H1 (cell line): ENCODE measurements at regions not wholly inside any gene's neighbourhood (a gene's known extent, or its start where the extent isn't known, plus 50 kb on each side); places are given as distances from the start of the nearest gene placed in this dataset.
A peak's percentile ranks its signal among the peaks of the same experiment; 100 is the strongest.
"Not testable (repeated sequence)": the region's sequence is repeated elsewhere in the genome, so short reads cannot be mapped to it uniquely, and the experiment has no call there.

ENCODE experiments used
- CTCF ChIA-PET: fragments of 300-600 bp; sonication (Branson Sonifier 250); formaldehyde crosslinking; loops from one replicate; lab custom pipeline; 2021; ENCODE audit not compliant: partially characterized antibody; lab: Charles Lee
- POLR2A ChIA-PET: fragments of 300-600 bp; sonication (Branson Sonifier 250); formaldehyde crosslinking; loops from one replicate; lab custom pipeline; 2021; ENCODE audit warnings: inconsistent platforms; ENCODE audit not compliant: partially characterized antibody; lab: Charles Lee
- DNase-seq, 2 experiments: peaks; one replicate each; pipeline versions ENCODE4 v3.0.0 to v3.0.0-alpha.2; 2010 to 2022; ENCODE audit warnings: low spot score in 2 of 2, low read depth in 1 of 2, mixed read lengths in 1 of 2
- FAIRE-seq: peaks from 2 replicates; lab custom pipeline; 2011; peaks lifted over from hg19 to GRCh38; lab: Jason Lieb, UNC
- H2AFZ ChIP-seq: 2 replicates; pipeline ENCODE4 v1.8.1; 2012; ENCODE audit warnings: low read length, inconsistent platforms
- H2AK5ac ChIP-seq: 2 replicates; pipeline ENCODE4 v1.6.1; 2013; ENCODE audit warnings: low read depth, low read length
- H2BK120ac ChIP-seq: replicated peaks from 2 replicates; pipeline ENCODE3; 2013; ENCODE audit warnings: low read depth, low read length, inconsistent platforms
- H2BK12ac ChIP-seq: 2 replicates; pipeline ENCODE4 v1.6.1; 2013; ENCODE audit warnings: low read depth, low read length
- H2BK15ac ChIP-seq: 2 replicates; pipeline ENCODE4 v1.6.1; 2013; ENCODE audit warnings: low read length
- H2BK20ac ChIP-seq: 2 replicates; pipeline ENCODE4 v1.6.1; 2013; ENCODE audit warnings: low read length
- H2BK5ac ChIP-seq: 2 replicates; pipeline ENCODE4 v1.6.1; 2013; ENCODE audit warnings: low read depth, low read length
- H3K14ac ChIP-seq: 2 replicates; pipeline ENCODE4 v1.6.1; 2013; ENCODE audit warnings: inconsistent platforms; ENCODE audit not compliant: insufficient read length
- H3K18ac ChIP-seq: 2 replicates; pipeline ENCODE4 v1.6.1; 2013; ENCODE audit warnings: low read length; ENCODE audit errors: extremely low read depth
- H3K23ac ChIP-seq: 2 replicates; pipeline ENCODE4 v1.6.1; 2013; ENCODE audit warnings: inconsistent platforms; ENCODE audit not compliant: insufficient read length
- H3K23me2 ChIP-seq: 2 replicates; pipeline ENCODE4 v1.6.1; 2013; ENCODE audit warnings: low read depth, low read length
- H3K27ac ChIP-seq: 2 replicates; pipeline ENCODE4 v1.6.1; 2011; ENCODE audit warnings: low read depth, low read length, inconsistent platforms
- H3K27me3 ChIP-seq, 4 experiments: replicated peaks in 1 of 4; 1 replicate in 1 of 4; 2 replicates in 3 of 4; pipeline versions ENCODE4 v1.6.1 to v1.8.1; 2011 to 2013; ENCODE audit warnings: low read length in 3 of 4, mild to moderate bottlenecking in 3 of 4, inconsistent platforms in 2 of 4, mixed read lengths in 2 of 4, moderate library complexity in 1 of 4; ENCODE audit not compliant: control insufficient read depth in 3 of 4, insufficient read depth in 3 of 4; ENCODE audit errors: extremely low read depth in 1 of 4
- H3K36me3 ChIP-seq, 4 experiments: 2 replicates each; pipeline versions ENCODE4 v1.6.1 to v1.8.1; 2011 to 2013; ENCODE audit warnings: mild to moderate bottlenecking in 4 of 4, low read length in 3 of 4, moderate library complexity in 2 of 4, control low read depth in 1 of 4, inconsistent platforms in 1 of 4; ENCODE audit not compliant: insufficient read depth in 4 of 4, control insufficient read depth in 2 of 4
- H3K4ac ChIP-seq: replicated peaks from 2 replicates; pipeline ENCODE3; 2013; ENCODE audit warnings: low read length, low read depth, mixed read lengths, inconsistent platforms; ENCODE audit not compliant: insufficient read length
- H3K4me1 ChIP-seq, 4 experiments: replicated peaks in 1 of 4; 1 replicate in 1 of 4; 2 replicates in 3 of 4; pipeline versions ENCODE4 v1.6.1 to v1.8.1; 2011 to 2013; ENCODE audit warnings: low read length in 3 of 4, inconsistent platforms in 2 of 4, mixed read lengths in 1 of 4; ENCODE audit not compliant: insufficient read depth in 4 of 4, control insufficient read depth in 3 of 4
- H3K4me2 ChIP-seq, 2 experiments: 2 replicates each; pipeline versions ENCODE4 v1.6.1 to v1.8.1; 2011 to 2013; ENCODE audit warnings: low read depth in 2 of 2, low read length in 2 of 2, control low read depth in 1 of 2, inconsistent platforms in 1 of 2, mild to moderate bottlenecking in 1 of 2; ENCODE audit not compliant: insufficient read depth in 1 of 2
- H3K4me3 ChIP-seq, 4 experiments: fragments of 200-600, 300-600 bp in 1 of 4; sonication (generic), shearing (Covaris generic), sonication (Bioruptor Twin) in 1 of 4; 2 replicates each; pipeline versions ENCODE4 v1.5.1 to v1.8.1; 2011 to 2016; ENCODE audit warnings: low read length in 4 of 4, low read depth in 3 of 4, control low read depth in 2 of 4, inconsistent platforms in 2 of 4, mild to moderate bottlenecking in 2 of 4, mixed read lengths in 1 of 4, moderate library complexity in 1 of 4; ENCODE audit not compliant: insufficient read depth in 2 of 4; ENCODE audit errors: extremely low read depth in 1 of 4
- H3K56ac ChIP-seq: replicated peaks from 2 replicates; pipeline ENCODE3; 2013; ENCODE audit warnings: low read depth, mild to moderate bottlenecking, mixed read lengths, low read length, inconsistent platforms; ENCODE audit not compliant: insufficient read length
- H3K79me1 ChIP-seq: 2 replicates; pipeline ENCODE4 v1.6.1; 2013; ENCODE audit warnings: low read depth, low read length, control low read depth
- H3K79me2 ChIP-seq, 2 experiments: 2 replicates each; pipeline versions ENCODE4 v1.6.1 to v1.8.1; 2012 to 2013; ENCODE audit warnings: low read length in 2 of 2, mild to moderate bottlenecking in 2 of 2, inconsistent platforms in 1 of 2; ENCODE audit not compliant: insufficient read depth in 2 of 2, control insufficient read depth in 1 of 2
- H3K9ac ChIP-seq, 4 experiments: replicated peaks in 1 of 4; 1 replicate in 1 of 4; 2 replicates in 3 of 4; pipeline versions ENCODE4 v1.6.1 to v1.8.1; 2011 to 2013; ENCODE audit warnings: low read depth in 3 of 4, low read length in 3 of 4, control low read depth in 2 of 4, mild to moderate bottlenecking in 2 of 4, moderate library complexity in 2 of 4, inconsistent platforms in 1 of 4; ENCODE audit errors: extremely low read depth in 1 of 4
- H3K9me3 ChIP-seq, 2 experiments: 2 replicates each; pipeline versions ENCODE4 v1.6.1 to v1.8.1; 2012 to 2013; ENCODE audit warnings: mild to moderate bottlenecking in 2 of 2, moderate library complexity in 2 of 2, control low read depth in 1 of 2, inconsistent platforms in 1 of 2, low read depth in 1 of 2, low read length in 1 of 2, mixed read lengths in 1 of 2; ENCODE audit not compliant: insufficient read depth in 2 of 2
- H4K20me1 ChIP-seq, 2 experiments: replicated peaks in 1 of 2; 2 replicates each; pipeline versions ENCODE3 to v1.8.1; 2011 to 2013; ENCODE audit warnings: inconsistent platforms in 2 of 2, low read length in 2 of 2, mild to moderate bottlenecking in 1 of 2; ENCODE audit not compliant: insufficient read depth in 2 of 2, control insufficient read depth in 1 of 2
- H4K5ac ChIP-seq: 2 replicates; pipeline ENCODE4 v1.6.1; 2013; ENCODE audit warnings: low read length, low read depth, mixed read lengths, inconsistent platforms; ENCODE audit not compliant: insufficient read length
- H4K8ac ChIP-seq: 2 replicates; pipeline ENCODE4 v1.8.0; 2013; ENCODE audit warnings: mild to moderate bottlenecking, moderate library complexity, low read length, inconsistent platforms; ENCODE audit not compliant: insufficient read depth; ENCODE audit errors: extremely low read depth
- H4K91ac ChIP-seq: replicated peaks from 2 replicates; pipeline ENCODE3; 2013; ENCODE audit warnings: low read length, mixed read lengths, inconsistent platforms; ENCODE audit not compliant: insufficient read length
- WGBS, 2 experiments: shearing (Covaris generic) in 1 of 2; methylation state at CpG; one replicate each; pipeline versions ENCODE4 v1.1.6 to v1.1.7; 2013 to 2015; ENCODE audit warnings: low lambda C conversion rate in 2 of 2, mixed read lengths in 2 of 2, inconsistent platforms in 1 of 2, low coverage in 1 of 2, missing lambda C conversion rate in 1 of 2; ENCODE audit not compliant: insufficient replicate concordance in 2 of 2, insufficient coverage in 1 of 2, insufficient read length in 1 of 2; ENCODE audit errors: extremely low coverage in 1 of 2, missing lambda C conversion rate in 1 of 2; 5-methylcytosine and 5-hydroxymethylcytosine counted together

DNA sequence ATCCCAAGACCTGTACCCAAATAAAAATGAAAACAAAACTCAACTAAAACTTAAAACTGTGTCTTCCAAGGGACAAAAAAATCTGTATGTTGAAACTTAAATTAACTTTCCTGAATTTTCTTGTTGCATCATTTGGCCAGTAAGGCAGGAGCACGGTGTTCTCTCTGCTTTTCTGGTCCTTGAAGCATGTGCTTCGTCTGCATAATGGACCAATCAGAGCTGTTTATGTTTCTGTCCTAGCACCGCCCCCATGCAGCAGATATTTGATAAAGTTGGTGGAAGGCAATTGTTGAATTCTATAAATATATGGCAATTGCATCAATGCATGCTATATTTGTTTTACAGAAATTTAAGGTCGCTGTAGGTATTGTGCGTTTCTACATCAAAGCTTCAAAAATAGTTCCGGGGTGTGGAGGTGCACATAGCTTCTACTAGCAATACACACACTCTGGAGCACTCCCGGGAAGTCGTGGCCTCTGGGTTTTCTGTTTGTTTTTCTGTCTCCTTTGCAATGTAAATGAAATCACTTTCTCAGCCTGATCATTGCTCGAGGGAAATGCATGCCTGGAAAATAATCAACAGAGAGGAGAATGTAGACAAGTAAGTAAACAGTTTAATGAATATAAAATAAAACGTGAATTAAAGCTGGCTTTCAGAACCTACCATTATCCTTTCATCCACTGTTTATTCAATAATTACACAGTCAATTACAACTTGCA lies 206.3 kb downstream of the BCAS1 start:
- H2BK12ac ChIP-seq: peak overlapping the region; percentile 99; the same call in 1 of the 2 replicates
- H3K4me2 ChIP-seq, H3K18ac ChIP-seq, H3K56ac ChIP-seq, H4K8ac ChIP-seq, H4K91ac ChIP-seq, H3K23me2 ChIP-seq, H3K27me3 ChIP-seq, H3K36me3 ChIP-seq, H2BK120ac ChIP-seq, H3K4ac ChIP-seq, H2BK15ac ChIP-seq, H3K79me2 ChIP-seq, DNase-seq, FAIRE-seq, H3K4me3 ChIP-seq, H3K14ac ChIP-seq, H4K20me1 ChIP-seq, H4K5ac ChIP-seq, H3K9ac ChIP-seq, H2AK5ac ChIP-seq, H3K27ac ChIP-seq, H3K79me1 ChIP-seq, H3K9me3 ChIP-seq, H3K23ac ChIP-seq: not testable (repeated sequence)
- H2BK20ac ChIP-seq: peak overlapping the region; percentile 61; the same call in 1 of the 2 replicates
- H2BK5ac ChIP-seq: peak overlapping the region; percentile 86; the same call in 1 of the 2 replicates
- H2AFZ ChIP-seq: peak overlapping the region; percentile 23; the same call in 1 of the 2 replicates
- 44% methylated on average over 10 of the region's 10 CpGs; no CpG with 5 or more reads in 1 of the 2 experiments for WGBS, 2 experiments
- POLR2A ChIA-PET: interaction anchor here (1.0 to 1.2 kb wide), 2 partner anchors 9 to 128 kb away, joined by 3 read pairs; no protein-coding TSS in a partner anchor
- CTCF ChIA-PET: interaction anchor here (0.5 to 4.9 kb wide), 4 partner anchors 51 to 124 kb away, joined by 3 to 23 read pairs (median 4); no protein-coding TSS in a partner anchor
- peaks cover 7 to 32% (median 17%) of the 10 kb centered on the region in 4 experiments; a peak in 6 of 7 replicates for H3K4me1 ChIP-seq
